GM18873 (cell line): ENCODE measurements at regions not wholly inside any gene's neighbourhood (a gene's known extent, or its start where the extent isn't known, plus 50 kb on each side); places are given as distances from the start of the nearest gene placed in this dataset.
"Not testable (repeated sequence)": the region's sequence is repeated elsewhere in the genome, so short reads cannot be mapped to it uniquely, and the experiment has no call there.

ENCODE experiments used
- ATAC-seq: cut with Tn5 transposase; IDR thresholded peaks from one replicate; pipeline ENCODE4 v1.9.1; 2021; ENCODE audit warnings: mild to moderate bottlenecking, moderate library complexity, moderate number of reproducible peaks; ENCODE audit not compliant: unreplicated experiment, low FRiP score

GRCh38 chr18:67455890-67456501, 60.5 kb downstream of the DSEL start:
- ATAC-seq, result no peak

GRCh38 chr18:67453901-67454300, 62.6 kb downstream of the DSEL start:
- ATAC-seq, result no peak

GRCh38 chr18:67451960-67452359, 64.6 kb downstream of the DSEL start:
- ATAC-seq, result no peak

- ATAC-seq, result not testable (repeated sequence)
Measured at GRCh38 chr18:67451101-67451500, 65.4 kb downstream of the DSEL start.

GRCh38 chr18:67433971-67434370, 82.5 kb downstream of the DSEL start:
- ATAC-seq, result no peak

- ATAC-seq, result no peak
Measured at GRCh38 chr18:67432806-67433205, 83.7 kb downstream of the DSEL start.

GRCh38 chr18:67428805-67429204, 87.7 kb downstream of the DSEL start:
- no peak for ATAC-seq

- ATAC-seq, result no peak
Measured at GRCh38 chr18:67428158-67428557, 88.4 kb downstream of the DSEL start.

- ATAC-seq, result no peak
Measured at GRCh38 chr18:67426486-67426885, 90.0 kb downstream of the DSEL start.

- ATAC-seq, result no peak
Measured at GRCh38 chr18:67425672-67426071, 90.8 kb downstream of the DSEL start.

- no peak for ATAC-seq
Measured at GRCh38 chr18:67421651-67422050, 94.9 kb downstream of the DSEL start.

GRCh38 chr18:67417864-67418523, 98.5 kb downstream of the DSEL start:
- ATAC-seq, result peak; percentile 79

GRCh38 chr18:67411116-67411515, 105.4 kb downstream of the DSEL start:
- no peak for ATAC-seq

GRCh38 chr18:67410075-67411070, 106.1 kb downstream of the DSEL start:
- ATAC-seq, result no peak

- ATAC-seq, result no peak
Measured at GRCh38 chr18:67408240-67408639, 108.3 kb downstream of the DSEL start.

- ATAC-seq, result no peak
Measured at GRCh38 chr18:67406714-67407113, 109.8 kb downstream of the DSEL start.

- no peak for ATAC-seq
Measured at GRCh38 chr18:67402543-67402942, 114.0 kb downstream of the DSEL start.

GRCh38 chr18:67400502-67401117, 115.9 kb downstream of the DSEL start:
- no peak for ATAC-seq

GRCh38 chr18:67386032-67386431, 130.5 kb downstream of the DSEL start:
- ATAC-seq, result no peak

GRCh38 chr18:67385455-67385854, 131.1 kb downstream of the DSEL start:
- no peak for ATAC-seq

GRCh38 chr18:67384057-67384456, 132.5 kb downstream of the DSEL start:
- not testable (repeated sequence) for ATAC-seq
